ENCODE measurements at regions not wholly inside any gene's neighbourhood (a gene's known extent, or its start where the extent isn't known, plus 50 kb on each side); places are given as distances from the start of the nearest gene placed in this dataset.

DNA sequence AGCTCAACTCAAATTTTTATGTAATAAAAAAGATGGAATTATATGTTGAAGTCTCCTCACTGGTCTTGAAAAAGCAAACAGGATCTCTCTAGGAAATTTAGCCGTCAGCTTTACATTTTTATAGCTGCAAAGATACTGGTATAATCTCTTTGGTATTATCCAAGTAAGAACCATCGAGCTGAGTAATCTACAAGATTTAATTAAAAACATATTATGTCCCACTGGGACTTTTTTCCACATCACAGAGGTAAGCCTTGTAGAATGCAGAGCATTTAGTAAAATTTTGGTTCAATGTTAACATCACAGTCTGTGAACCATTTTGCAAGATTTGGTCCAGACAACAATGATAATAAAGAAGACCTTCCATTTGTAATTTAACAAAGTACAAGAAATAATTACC is 162.6 kb upstream of the SLC39A10 start:
- TF ChIP-seq, protein P1, sequence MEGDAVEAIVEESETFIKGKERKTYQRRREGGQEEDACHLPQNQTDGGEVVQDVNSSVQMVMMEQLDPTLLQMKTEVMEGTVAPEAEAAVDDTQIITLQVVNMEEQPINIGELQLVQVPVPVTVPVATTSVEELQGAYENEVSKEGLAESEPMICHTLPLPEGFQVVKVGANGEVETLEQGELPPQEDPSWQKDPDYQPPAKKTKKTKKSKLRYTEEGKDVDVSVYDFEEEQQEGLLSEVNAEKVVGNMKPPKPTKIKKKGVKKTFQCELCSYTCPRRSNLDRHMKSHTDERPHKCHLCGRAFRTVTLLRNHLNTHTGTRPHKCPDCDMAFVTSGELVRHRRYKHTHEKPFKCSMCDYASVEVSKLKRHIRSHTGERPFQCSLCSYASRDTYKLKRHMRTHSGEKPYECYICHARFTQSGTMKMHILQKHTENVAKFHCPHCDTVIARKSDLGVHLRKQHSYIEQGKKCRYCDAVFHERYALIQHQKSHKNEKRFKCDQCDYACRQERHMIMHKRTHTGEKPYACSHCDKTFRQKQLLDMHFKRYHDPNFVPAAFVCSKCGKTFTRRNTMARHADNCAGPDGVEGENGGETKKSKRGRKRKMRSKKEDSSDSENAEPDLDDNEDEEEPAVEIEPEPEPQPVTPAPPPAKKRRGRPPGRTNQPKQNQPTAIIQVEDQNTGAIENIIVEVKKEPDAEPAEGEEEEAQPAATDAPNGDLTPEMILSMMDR (conservative IDR thresholded peaks at IDR 0.05; ENCODE audit: low read length), result no peak
- TF ChIP-seq EZH2phosphoT487 (IDR thresholded peaks at IDR 0.05; ENCODE audit: borderline replicate concordance), result no peak
